Mucosa of descending colon (tissue), 3 donors: ENCODE measurements at regions not wholly inside any gene's neighbourhood (a gene's known extent, or its start where the extent isn't known, plus 50 kb on each side); places are given as distances from the start of the nearest gene placed in this dataset.

ENCODE experiments used
- ATAC-seq: fragments of 200-7000 bp; cut with Tn5 transposase; one replicate; pipeline ENCODE4 v1.9.1; 2020; ENCODE audit warnings: mild to moderate bottlenecking, moderate library complexity
- DNase-seq, 3 donors: peaks; one replicate each; pipeline ENCODE4 v3.0.0-alpha.2; 2020
- H3K36me3 ChIP-seq: fragments of 200-600 bp; one replicate; pipeline ENCODE4 v1.8.0; 2021; ENCODE audit warnings: low read depth, mild to moderate bottlenecking
- H3K4me1 ChIP-seq: fragments of 200-600 bp; one replicate; pipeline ENCODE4 v1.8.0; 2021; ENCODE audit warnings: low read depth, mild to moderate bottlenecking
- H3K4me3 ChIP-seq: fragments of 200-600 bp; one replicate; pipeline ENCODE4 v1.8.0; 2021; ENCODE audit warnings: mild to moderate bottlenecking
- H3K9me3 ChIP-seq: fragments of 200-600 bp; one replicate; pipeline ENCODE4 v1.8.0; 2021; ENCODE audit warnings: mild to moderate bottlenecking
- intact Hi-C, 2 donors: fragments of 100-400 bp; cut with DNase I in 1 of 2; cut with micrococcal nuclease in 1 of 2; formaldehyde crosslinking; loops; one replicate each; pipeline versions ENCODE4 v1.11.0 to v1.11.1; 2022; cut with DNase I, micrococcal nuclease
- TF ChIP-seq, protein P1 (sequence below): fragments of 200-600 bp; IDR thresholded peaks from one replicate; pipeline ENCODE4 v1.8.0; 2022; ENCODE audit warnings: antibody characterized with exemption, mild to moderate bottlenecking
- donor health status: DM: no; HTN: no; CAD: no; lungs with moderate emphysema.
- donor health status: DM: no; HTN: no; CAD: no.
- donor health status: DM: no; HTN: yes; CAD: no.

- intact Hi-C loops: no loop called here
- H3K4me3 ChIP-seq: no peak overlapping the region
- TF ChIP-seq, protein P1, sequence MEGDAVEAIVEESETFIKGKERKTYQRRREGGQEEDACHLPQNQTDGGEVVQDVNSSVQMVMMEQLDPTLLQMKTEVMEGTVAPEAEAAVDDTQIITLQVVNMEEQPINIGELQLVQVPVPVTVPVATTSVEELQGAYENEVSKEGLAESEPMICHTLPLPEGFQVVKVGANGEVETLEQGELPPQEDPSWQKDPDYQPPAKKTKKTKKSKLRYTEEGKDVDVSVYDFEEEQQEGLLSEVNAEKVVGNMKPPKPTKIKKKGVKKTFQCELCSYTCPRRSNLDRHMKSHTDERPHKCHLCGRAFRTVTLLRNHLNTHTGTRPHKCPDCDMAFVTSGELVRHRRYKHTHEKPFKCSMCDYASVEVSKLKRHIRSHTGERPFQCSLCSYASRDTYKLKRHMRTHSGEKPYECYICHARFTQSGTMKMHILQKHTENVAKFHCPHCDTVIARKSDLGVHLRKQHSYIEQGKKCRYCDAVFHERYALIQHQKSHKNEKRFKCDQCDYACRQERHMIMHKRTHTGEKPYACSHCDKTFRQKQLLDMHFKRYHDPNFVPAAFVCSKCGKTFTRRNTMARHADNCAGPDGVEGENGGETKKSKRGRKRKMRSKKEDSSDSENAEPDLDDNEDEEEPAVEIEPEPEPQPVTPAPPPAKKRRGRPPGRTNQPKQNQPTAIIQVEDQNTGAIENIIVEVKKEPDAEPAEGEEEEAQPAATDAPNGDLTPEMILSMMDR: no peak
- no peak for ATAC-seq
- H3K9me3 ChIP-seq: no peaks in the 10 kb centered on the region
- H3K36me3 ChIP-seq: no peaks in the 10 kb centered on the region
- H3K4me1 ChIP-seq: no peaks in the 10 kb centered on the region
- no peak for DNase-seq
Measured at GRCh38 chr12:118912697-118913270, 68.6 kb upstream of the SRRM4 start.

- no peak for DNase-seq
- no peak overlapping the region for H3K4me3 ChIP-seq
- intact Hi-C loops: no loop called here
- no peaks in the 10 kb centered on the region for H3K4me1 ChIP-seq
- TF ChIP-seq, protein P1: no peak
- ATAC-seq: no peak
- no peaks in the 10 kb centered on the region for H3K9me3 ChIP-seq
- no peaks in the 10 kb centered on the region for H3K36me3 ChIP-seq
Measured at GRCh38 chr12:118921761-118922160, 59.6 kb upstream of the SRRM4 start.

DNA sequence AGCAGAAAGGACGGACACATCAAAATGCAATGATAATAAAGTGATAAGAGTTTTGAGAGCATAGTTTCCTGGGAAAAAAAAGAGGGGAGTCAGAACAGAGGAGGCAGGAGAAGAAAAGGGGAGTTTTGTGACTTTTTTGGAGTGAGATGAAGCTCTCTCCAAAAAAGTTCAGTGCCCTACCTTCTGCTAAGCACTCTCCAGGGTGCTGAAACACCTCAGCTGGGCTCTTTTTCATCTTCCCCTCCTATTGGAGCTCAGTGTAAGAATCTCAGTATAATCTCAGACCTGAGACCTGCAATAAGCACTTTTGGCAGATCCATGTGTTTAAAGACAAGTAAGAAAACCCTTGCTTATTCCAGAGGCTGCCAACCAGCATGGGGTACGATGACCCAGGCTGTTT is 58.9 kb upstream of the SRRM4 start:
- intact Hi-C loops: no loop called here
- TF ChIP-seq, protein P1: no peak
- no peaks in the 10 kb centered on the region for H3K36me3 ChIP-seq
- no peak for ATAC-seq
- H3K4me1 ChIP-seq: no peaks in the 10 kb centered on the region
- no peaks in the 10 kb centered on the region for H3K9me3 ChIP-seq
- DNase-seq: no peak
- no peak overlapping the region for H3K4me3 ChIP-seq

DNA sequence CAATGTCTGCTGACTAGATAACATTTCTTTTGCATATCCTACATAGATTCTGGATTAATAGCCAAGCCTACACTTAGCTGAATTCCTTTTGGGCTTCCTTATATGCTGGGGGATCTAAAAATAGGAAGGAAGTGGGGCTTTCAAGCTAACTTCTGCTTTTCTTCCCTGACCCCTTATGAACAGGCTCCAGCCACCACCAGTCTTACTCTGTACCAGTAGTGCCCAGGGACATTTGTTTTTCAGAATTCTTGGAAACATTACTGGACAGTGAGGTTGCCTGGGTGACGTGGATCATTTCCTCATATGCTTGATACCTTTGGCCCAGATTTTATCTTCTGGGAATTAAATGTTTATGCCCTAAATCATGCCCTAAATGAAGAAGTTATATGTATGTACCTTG is 55.9 kb upstream of the SRRM4 start:
- ATAC-seq (no peak), DNase-seq (no peak)
- Histone ChIP-seq H3K9me3 (no peaks in the 10 kb centered on the region), H3K4me1 (no peaks in the 10 kb centered on the region), H3K36me3 (no peaks in the 10 kb centered on the region), H3K4me3 (no peak overlapping the region)
- TF ChIP-seq, protein P1: no peak
- intact Hi-C loops: no loop called here

GRCh38 chr12:118925826-118926225 is 55.5 kb upstream of the SRRM4 start:
- intact Hi-C loops: no loop called here
- ATAC-seq (no peak), DNase-seq (no peak)
- no peaks in the 10 kb centered on the region for H3K36me3 ChIP-seq
- no peak overlapping the region for H3K4me3 ChIP-seq
- H3K4me1 ChIP-seq: no peaks in the 10 kb centered on the region
- TF ChIP-seq, protein P1: no peak
- H3K9me3 ChIP-seq: no peaks in the 10 kb centered on the region
